BJ (cell line): ENCODE measurements at regions not wholly inside any gene's neighbourhood (a gene's known extent, or its start where the extent isn't known, plus 50 kb on each side); places are given as distances from the start of the nearest gene placed in this dataset.

Experiments
- CTCF ChIA-PET: fragments of 350-600 bp; formaldehyde crosslinking; extraction: SDS; loops from one replicate; lab custom pipeline; 2021; ENCODE audit warnings: antibody characterized with exemption, inconsistent platforms; lab: Yijun Ruan, JAX
- POLR2A ChIA-PET: fragments of 300-600 bp; sonication (Branson Sonifier 250); formaldehyde crosslinking; extraction: SDS; loops from one replicate; lab custom pipeline; 2021; ENCODE audit warnings: antibody characterized with exemption; lab: Charles Lee
- DNase-seq: peaks from one replicate; pipeline ENCODE4 v3.0.0-alpha.2; 2011; ENCODE audit warnings: low read depth
- H3K27me3 ChIP-seq: 2 replicates; pipeline ENCODE4 v1.6.0; 2011; ENCODE audit warnings: low read length; ENCODE audit not compliant: control insufficient read depth, insufficient read depth
- H3K36me3 ChIP-seq: 2 replicates; pipeline ENCODE4 v1.5.1; 2011; ENCODE audit warnings: low read length; ENCODE audit not compliant: control insufficient read depth, insufficient read depth
- H3K4me3 ChIP-seq: 2 replicates; pipeline ENCODE4 v1.5.1; 2011; ENCODE audit warnings: low read depth, mild to moderate bottlenecking, control low read depth, low read length
- TF ChIP-seq, protein P1 (sequence below): IDR thresholded peaks from 2 replicates; pipeline ENCODE4 v1.5.1; 2011; ENCODE audit warnings: low read depth, mild to moderate bottlenecking, control low read depth, inconsistent platforms, low read length, moderate library complexity; ENCODE audit not compliant: insufficient read depth

DNA sequence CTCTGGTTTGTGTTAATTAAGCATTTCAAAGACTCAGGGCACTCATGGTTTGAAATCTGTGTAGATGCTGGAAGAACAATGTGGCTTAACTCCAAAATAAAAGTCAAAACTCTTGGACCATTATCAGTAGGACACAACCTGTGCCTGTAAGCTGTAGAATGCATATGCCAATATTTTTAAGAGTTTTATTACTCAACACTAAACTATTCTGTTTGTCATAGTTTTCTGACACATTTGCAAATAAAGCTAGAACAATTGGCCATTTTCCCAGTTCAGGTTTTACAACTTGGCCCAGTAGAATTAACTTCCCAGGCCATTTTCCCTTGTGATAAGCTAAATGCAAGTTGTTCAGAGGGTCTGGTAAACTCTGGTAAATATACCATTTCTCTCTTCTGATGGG is 713.1 kb downstream of the CBLN2 start:
- H3K36me3 ChIP-seq, result no peaks in the 10 kb centered on the region
- H3K4me3 ChIP-seq, result no peak overlapping the region
- H3K27me3 ChIP-seq, result no peaks in the 10 kb centered on the region
- no peak for DNase-seq
- CTCF ChIA-PET, result no interaction called here
- TF ChIP-seq, protein P1, sequence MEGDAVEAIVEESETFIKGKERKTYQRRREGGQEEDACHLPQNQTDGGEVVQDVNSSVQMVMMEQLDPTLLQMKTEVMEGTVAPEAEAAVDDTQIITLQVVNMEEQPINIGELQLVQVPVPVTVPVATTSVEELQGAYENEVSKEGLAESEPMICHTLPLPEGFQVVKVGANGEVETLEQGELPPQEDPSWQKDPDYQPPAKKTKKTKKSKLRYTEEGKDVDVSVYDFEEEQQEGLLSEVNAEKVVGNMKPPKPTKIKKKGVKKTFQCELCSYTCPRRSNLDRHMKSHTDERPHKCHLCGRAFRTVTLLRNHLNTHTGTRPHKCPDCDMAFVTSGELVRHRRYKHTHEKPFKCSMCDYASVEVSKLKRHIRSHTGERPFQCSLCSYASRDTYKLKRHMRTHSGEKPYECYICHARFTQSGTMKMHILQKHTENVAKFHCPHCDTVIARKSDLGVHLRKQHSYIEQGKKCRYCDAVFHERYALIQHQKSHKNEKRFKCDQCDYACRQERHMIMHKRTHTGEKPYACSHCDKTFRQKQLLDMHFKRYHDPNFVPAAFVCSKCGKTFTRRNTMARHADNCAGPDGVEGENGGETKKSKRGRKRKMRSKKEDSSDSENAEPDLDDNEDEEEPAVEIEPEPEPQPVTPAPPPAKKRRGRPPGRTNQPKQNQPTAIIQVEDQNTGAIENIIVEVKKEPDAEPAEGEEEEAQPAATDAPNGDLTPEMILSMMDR, result no peak
- POLR2A ChIA-PET, result no interaction called here

DNA sequence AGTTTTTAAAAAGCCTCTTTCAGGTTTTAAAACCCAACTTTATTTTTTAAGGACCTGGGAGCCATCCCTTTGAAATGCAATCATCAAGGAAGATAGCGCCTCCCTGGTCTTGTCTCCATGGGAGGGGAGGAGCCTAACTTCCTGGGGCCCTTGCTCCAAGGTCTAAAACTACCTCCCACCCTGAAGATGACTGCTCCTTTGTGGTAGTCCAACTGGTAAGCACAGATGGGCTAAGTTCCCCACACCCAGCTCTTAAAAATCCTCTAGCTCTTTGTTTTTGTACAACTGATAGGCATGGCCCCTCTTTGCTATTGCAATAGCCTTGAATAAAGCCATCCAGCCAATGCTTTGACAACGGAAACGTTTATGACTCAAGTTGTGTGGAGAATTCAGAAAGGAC is 716.8 kb downstream of the CBLN2 start:
- no peaks in the 10 kb centered on the region for H3K27me3 ChIP-seq
- no peak for DNase-seq
- H3K36me3 ChIP-seq, result no peaks in the 10 kb centered on the region
- TF ChIP-seq, protein P1, result no peak
- CTCF ChIA-PET, result no interaction called here
- POLR2A ChIA-PET, result no interaction called here
- H3K4me3 ChIP-seq, result no peak overlapping the region

DNA sequence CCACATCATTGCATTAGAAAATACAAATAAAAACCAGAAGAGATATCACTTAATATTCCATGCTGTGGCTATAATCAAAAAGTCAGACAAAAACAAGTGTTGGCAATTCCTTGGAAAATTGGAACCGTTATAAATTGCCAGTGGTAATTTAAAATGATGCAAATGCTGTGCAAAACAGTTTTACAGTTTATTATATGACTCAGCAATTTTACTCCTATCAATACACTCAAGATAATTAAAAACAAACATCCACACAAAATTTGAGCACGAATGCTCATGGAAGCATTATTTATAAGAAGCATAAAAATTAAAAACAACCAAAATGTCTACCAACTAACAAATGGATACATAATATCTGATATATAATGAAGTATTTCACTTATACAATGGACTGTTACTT is 728.8 kb downstream of the CBLN2 start:
- H3K4me3 ChIP-seq, result no peak overlapping the region
- TF ChIP-seq, protein P1, result no peak
- POLR2A ChIA-PET, result no interaction called here
- DNase-seq, result no peak
- CTCF ChIA-PET, result no interaction called here
- no peaks in the 10 kb centered on the region for H3K27me3 ChIP-seq
- no peaks in the 10 kb centered on the region for H3K36me3 ChIP-seq

DNA sequence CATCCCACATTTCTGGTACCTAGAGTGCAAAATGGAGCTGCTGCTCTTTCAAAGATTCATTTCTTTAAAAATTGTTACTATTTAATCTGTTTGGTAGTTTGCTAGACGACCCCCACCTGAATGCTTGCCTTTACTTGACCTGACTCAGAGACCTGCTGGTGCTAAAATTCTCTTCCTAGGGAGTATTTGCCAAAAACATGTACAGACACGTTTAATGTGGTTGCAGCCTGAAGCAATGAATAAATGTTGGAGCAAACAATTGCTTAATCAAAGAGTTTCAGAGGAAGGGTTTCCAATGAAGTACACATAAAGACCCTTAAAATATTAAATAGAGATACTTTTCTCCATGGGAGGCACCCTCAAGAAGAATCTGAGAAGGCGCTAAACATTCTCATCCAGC is 734.4 kb downstream of the CBLN2 start:
- Histone ChIP-seq H3K4me3 (no peak overlapping the region), H3K36me3 (no peaks in the 10 kb centered on the region), H3K27me3 (no peaks in the 10 kb centered on the region)
- ChIA-PET POLR2A (no interaction called here), CTCF (no interaction called here)
- TF ChIP-seq, protein P1, result no peak
- no peak for DNase-seq

DNA sequence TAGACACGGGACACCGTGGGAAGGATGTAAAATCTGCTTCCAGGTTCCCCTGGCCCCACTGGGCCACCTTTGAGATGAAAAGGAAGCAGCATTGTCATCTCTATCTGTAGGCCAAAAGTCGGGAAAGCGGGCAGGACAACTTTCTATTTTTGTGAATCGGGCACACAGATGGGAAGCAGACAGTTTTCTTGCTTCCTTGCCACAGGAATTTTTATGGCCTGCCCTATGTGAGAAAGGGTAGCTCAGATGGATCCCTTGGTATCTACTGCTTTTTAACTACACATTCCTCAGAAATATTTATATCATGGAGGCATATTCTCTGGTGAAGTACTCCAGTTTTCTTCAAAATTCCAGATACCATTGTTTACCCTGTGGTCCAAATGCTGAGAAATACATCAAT is 735.5 kb downstream of the CBLN2 start:
- Histone ChIP-seq H3K27me3 (no peaks in the 10 kb centered on the region), H3K4me3 (no peak overlapping the region), H3K36me3 (no peaks in the 10 kb centered on the region)
- TF ChIP-seq, protein P1, result no peak
- POLR2A ChIA-PET, result no interaction called here
- CTCF ChIA-PET, result no interaction called here
- no peak for DNase-seq
